GM13976 (cell line): ENCODE measurements at regions not wholly inside any gene's neighbourhood (a gene's known extent, or its start where the extent isn't known, plus 50 kb on each side); places are given as distances from the start of the nearest gene placed in this dataset.

Source experiments
- DNase-seq: peaks from one replicate; pipeline ENCODE4 v3.0.0; 2012; ENCODE audit warnings: low spot score
- CTCF ChIP-seq: IDR thresholded peaks from 2 replicates; pipeline ENCODE4 v1.5.1; 2012; ENCODE audit warnings: borderline replicate concordance, mild to moderate bottlenecking; ENCODE audit not compliant: insufficient read depth; ENCODE audit errors: extremely low read depth, missing control alignments, control extremely low read depth
- in situ Hi-C: fragments of 300-500 bp; cut with MboI; formaldehyde crosslinking; loops from one replicate; pipeline ENCODE4 v1.12.0; 2022; ENCODE audit warnings: low sequenced_read_pairs, mixed read lengths, inconsistent platforms; ENCODE audit not compliant: unreplicated experiment

- in situ Hi-C loops: no loop called here
- DNase-seq: no peak
- no peak for TF ChIP-seq CTCF
Observed at GRCh38 chr14:101077481-101078074, 174.1 kb upstream of the RTL1 start.

GRCh38 chr14:101078170-101078891, 174.8 kb upstream of the RTL1 start:
- no peak for DNase-seq
- TF ChIP-seq CTCF: no peak
- in situ Hi-C loops: no loop called here

GRCh38 chr14:101078892-101079221, 175.3 kb upstream of the RTL1 start:
- no peak for TF ChIP-seq CTCF
- in situ Hi-C loops: no loop called here
- no peak for DNase-seq

- no peak for DNase-seq
- no peak for TF ChIP-seq CTCF
- in situ Hi-C loops: no loop called here
Observed at GRCh38 chr14:101080922-101081593, 177.5 kb upstream of the RTL1 start.

GRCh38 chr14:101082036-101082435, 178.5 kb upstream of the RTL1 start:
- TF ChIP-seq CTCF: no peak
- no peak for DNase-seq
- in situ Hi-C loops: no loop called here

- in situ Hi-C loops: no loop called here
- no peak for TF ChIP-seq CTCF
- DNase-seq: no peak
Observed at GRCh38 chr14:101082436-101083384, 179.2 kb upstream of the RTL1 start.
